ENCODE measurements at regions not wholly inside any gene's neighbourhood (a gene's known extent, or its start where the extent isn't known, plus 50 kb on each side); places are given as distances from the start of the nearest gene placed in this dataset.

- no peaks in the 10 kb centered on the region for H3K9me3 ChIP-seq
- ChIA-PET CTCF (interaction anchor here (1.4 to 1.5 kb wide), 2 partner anchors 10 to 23 kb away, joined by 3 to 5 read pairs; no protein-coding TSS in a partner anchor), POLR2A (no interaction called here)
- TF ChIP-seq KDM5A (IDR thresholded peaks at IDR 0.05) = no peak
- no peak for TF ChIP-seq GATA3 (IDR thresholded peaks at IDR 0.05; ENCODE audit: borderline replicate concordance)
- TF ChIP-seq ELK1 (IDR thresholded peaks at IDR 0.05; ENCODE audit: low read depth, low read length) = no peak
- TF ChIP-seq SREBF2 (IDR thresholded peaks at IDR 0.05) = no peak
- TF ChIP-seq BCL3 (IDR thresholded peaks at IDR 0.05) = no peak
- no peak overlapping the region for H3K4me3 ChIP-seq
- no peak for DNase-seq (ENCODE audit: low read depth in 1 of 2, low spot score in 1 of 2)
- ATAC-seq = no peak
- no peak for FAIRE-seq
- no peak overlapping the region for H3K27ac ChIP-seq
- no peak overlapping the region for H3K4me2 ChIP-seq
- 0 out of 3 replicates have a peak, but pooled peaks cover 5% of the 10 kb centered on the region for H3K4me1 ChIP-seq
Observed at GRCh38 chr5:73395256-73395655, 53.3 kb downstream of the FOXD1 start.

GRCh38 chr5:73394610-73395009 lies 54.0 kb downstream of the FOXD1 start:
- H3K9me3 ChIP-seq = no peaks in the 10 kb centered on the region
- POLR2A ChIA-PET = no interaction called here
- ATAC-seq = no peak
- H3K4me1 ChIP-seq = 0 out of 3 replicates have a peak, but pooled peaks cover 5% of the 10 kb centered on the region
- no peak for TF ChIP-seq RFX5 (IDR thresholded peaks at IDR 0.05)
- TF ChIP-seq JUN (IDR thresholded peaks at IDR 0.05) = no peak
- no peak for TF ChIP-seq FOSB (CRISPR knock-in tag; IDR thresholded peaks at IDR 0.05)
- no peak for TF ChIP-seq CTCF (IDR thresholded peaks at IDR 0.05)
- no peak for TF ChIP-seq ZNF302 (CRISPR knock-in tag; IDR thresholded peaks at IDR 0.05)
- TF ChIP-seq HOXB5 (CRISPR knock-in tag; IDR thresholded peaks at IDR 0.05) = no peak
- no peak for TF ChIP-seq FOXS1 (CRISPR knock-in tag; IDR thresholded peaks at IDR 0.05)
- TF ChIP-seq HMGXB4 (CRISPR knock-in tag; IDR thresholded peaks at IDR 0.05; ENCODE audit: borderline replicate concordance) = no peak
- no peak for TF ChIP-seq CHD2 (IDR thresholded peaks at IDR 0.05; ENCODE audit: low read length, partially characterized antibody)
- no peak for TF ChIP-seq RNF2 (IDR thresholded peaks at IDR 0.05; ENCODE audit: borderline replicate concordance, low read depth)
- TF ChIP-seq ESRRA (IDR thresholded peaks at IDR 0.05; ENCODE audit: borderline replicate concordance, low read length) = no peak
- TF ChIP-seq CBX8 (IDR thresholded peaks at IDR 0.05) = no peak
- TF ChIP-seq JUNB (IDR thresholded peaks at IDR 0.05) = no peak
- TF ChIP-seq CBX2 (IDR thresholded peaks at IDR 0.05; ENCODE audit: borderline replicate concordance, low read depth) = no peak
- TF ChIP-seq HEYL (CRISPR knock-in tag; IDR thresholded peaks at IDR 0.05) = no peak
- TF ChIP-seq CEBPB (IDR thresholded peaks at IDR 0.05) = no peak
- no peak for TF ChIP-seq MAZ (IDR thresholded peaks at IDR 0.05; ENCODE audit: borderline replicate concordance, low read depth, low read length)
- no peak for FAIRE-seq
- WGBS (ENCODE audit: missing lambda C conversion rate) = 75% methylated on average over 4 of the region's 4 CpGs
- CTCF ChIA-PET = interaction anchor here (1.2 to 1.7 kb wide), 5 partner anchors 9 to 179 kb away, joined by 3 to 7 read pairs (median 3); no protein-coding TSS in a partner anchor
- DNase-seq (ENCODE audit: low read depth in 1 of 2, low spot score in 1 of 2) = no peak
- no peak overlapping the region for H3K4me3 ChIP-seq
- H3K27ac ChIP-seq = no peak overlapping the region
- no peak overlapping the region for H3K4me2 ChIP-seq

All from A549 (cell line).